HG02678 (cell line): ENCODE measurements at regions not wholly inside any gene's neighbourhood (a gene's known extent, or its start where the extent isn't known, plus 50 kb on each side); places are given as distances from the start of the nearest gene placed in this dataset.
A peak's percentile ranks its signal among the peaks of the same experiment; 100 is the strongest.
"Not testable (repeated sequence)": the region's sequence is repeated elsewhere in the genome, so short reads cannot be mapped to it uniquely, and the experiment has no call there.

Experiments
- ATAC-seq: cut with Tn5 transposase; IDR thresholded peaks from one replicate; pipeline ENCODE4 v1.9.1; 2021; ENCODE audit warnings: mild to moderate bottlenecking, moderate library complexity; ENCODE audit not compliant: unreplicated experiment

DNA sequence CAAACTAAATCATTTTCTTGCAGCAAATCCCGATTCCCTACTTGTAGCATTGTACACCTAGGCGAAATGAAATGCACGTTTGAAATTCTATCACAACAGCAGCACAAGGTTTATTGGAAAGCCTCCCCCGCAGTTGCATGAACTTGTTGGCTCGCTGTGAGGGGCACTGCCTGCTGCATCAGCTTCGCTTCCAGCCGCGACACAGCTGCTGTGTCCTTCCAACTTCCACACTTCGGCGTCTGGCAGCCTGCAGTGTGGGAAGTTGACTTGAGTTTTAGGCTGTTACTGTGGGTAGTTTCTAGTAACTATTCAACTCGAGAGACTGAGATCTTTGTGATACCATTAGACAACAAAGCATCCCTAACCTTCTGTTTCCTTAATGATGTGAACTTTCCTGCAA lies 315.8 kb upstream of the TPK1 start:
- no peak for ATAC-seq

GRCh38 chr7:145147865-145148264 lies 312.0 kb upstream of the TPK1 start:
- ATAC-seq, result no peak

GRCh38 chr7:145143685-145144084 lies 307.8 kb upstream of the TPK1 start:
- ATAC-seq, result no peak

- ATAC-seq, result no peak
These were observed 298.5 kb upstream of the TPK1 start for GRCh38 chr7:145134377-145134776.

DNA sequence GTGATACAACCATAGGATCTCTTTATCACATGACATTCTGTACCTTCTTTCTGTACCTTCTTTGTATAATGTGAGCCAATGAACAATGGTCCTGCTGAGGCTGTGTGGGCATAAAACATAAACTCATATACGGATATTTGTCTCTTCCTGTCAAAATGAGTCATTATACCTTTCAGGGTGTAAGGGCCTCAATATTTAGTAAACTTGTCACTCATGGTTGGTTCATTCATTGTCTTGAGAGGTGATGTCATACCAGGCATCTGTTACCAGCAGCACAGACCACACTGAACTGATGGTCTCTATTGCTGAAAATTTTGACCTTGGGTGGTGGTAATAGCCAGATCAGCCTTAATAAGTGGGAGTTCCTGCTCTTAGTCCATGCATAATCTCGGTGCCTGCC lies 287.6 kb upstream of the TPK1 start:
- no peak for ATAC-seq

GRCh38 chr7:145106001-145106400 lies 270.1 kb upstream of the TPK1 start:
- no peak for ATAC-seq

DNA sequence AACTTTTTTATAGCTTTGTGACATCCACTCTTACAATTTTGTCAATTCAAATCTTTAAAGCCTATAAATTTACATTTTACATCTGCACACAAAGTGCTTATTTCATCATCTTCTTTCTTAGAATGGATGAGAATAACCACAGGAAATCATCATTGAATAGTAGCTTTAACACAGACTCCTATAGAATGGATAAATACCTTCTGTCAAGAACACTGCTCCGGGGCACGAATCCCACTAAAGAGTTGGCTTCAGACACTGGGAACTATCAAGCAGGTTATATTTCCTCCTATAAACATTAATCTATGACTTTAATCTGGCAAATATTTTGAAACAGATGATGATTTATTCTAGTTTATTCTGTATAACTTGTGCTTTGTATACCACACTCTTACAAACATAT lies 269.7 kb upstream of the TPK1 start:
- no peak for ATAC-seq

DNA sequence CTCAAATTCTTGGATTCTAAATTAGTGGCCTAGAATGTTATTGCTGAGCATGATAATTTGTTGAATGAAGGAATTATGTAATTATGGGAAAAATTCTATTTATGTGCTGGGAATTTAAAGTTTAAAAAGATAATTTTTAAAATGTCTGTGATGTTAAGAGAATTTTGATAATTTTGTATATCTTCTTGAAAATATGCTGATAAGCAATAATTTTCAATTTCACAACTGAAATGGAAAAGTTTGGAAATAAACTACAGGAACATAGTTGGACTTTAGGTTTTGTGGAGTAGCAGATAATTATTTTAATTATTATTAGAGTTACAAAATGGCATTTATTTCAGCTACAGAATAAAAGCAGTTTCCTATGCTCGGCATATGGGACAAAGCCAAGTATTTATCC lies 268.5 kb upstream of the TPK1 start:
- no peak for ATAC-seq

GRCh38 chr7:145102199-145102598 lies 266.3 kb upstream of the TPK1 start:
- ATAC-seq, result not testable (repeated sequence)

DNA sequence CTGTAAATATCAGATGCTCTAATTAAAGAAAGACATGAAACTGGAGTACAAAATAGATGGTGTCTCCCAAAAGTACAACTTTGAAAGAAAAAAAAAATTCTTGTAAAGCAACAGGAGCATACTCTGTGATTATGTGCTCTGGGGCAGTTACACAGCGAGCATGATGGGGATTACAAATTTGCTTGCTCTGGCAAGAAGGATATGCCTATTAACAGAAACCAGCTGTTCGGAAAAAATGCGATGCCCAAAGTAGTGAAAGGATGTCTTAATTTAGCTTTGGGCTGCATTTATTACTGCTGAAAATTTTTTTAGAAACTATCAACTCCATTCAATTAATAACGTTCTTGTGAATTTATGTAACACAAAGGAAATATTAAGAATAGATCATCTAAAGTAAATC lies 256.9 kb upstream of the TPK1 start:
- ATAC-seq, result no peak

GRCh38 chr7:145088111-145088745 lies 252.4 kb upstream of the TPK1 start:
- ATAC-seq, result no peak

DNA sequence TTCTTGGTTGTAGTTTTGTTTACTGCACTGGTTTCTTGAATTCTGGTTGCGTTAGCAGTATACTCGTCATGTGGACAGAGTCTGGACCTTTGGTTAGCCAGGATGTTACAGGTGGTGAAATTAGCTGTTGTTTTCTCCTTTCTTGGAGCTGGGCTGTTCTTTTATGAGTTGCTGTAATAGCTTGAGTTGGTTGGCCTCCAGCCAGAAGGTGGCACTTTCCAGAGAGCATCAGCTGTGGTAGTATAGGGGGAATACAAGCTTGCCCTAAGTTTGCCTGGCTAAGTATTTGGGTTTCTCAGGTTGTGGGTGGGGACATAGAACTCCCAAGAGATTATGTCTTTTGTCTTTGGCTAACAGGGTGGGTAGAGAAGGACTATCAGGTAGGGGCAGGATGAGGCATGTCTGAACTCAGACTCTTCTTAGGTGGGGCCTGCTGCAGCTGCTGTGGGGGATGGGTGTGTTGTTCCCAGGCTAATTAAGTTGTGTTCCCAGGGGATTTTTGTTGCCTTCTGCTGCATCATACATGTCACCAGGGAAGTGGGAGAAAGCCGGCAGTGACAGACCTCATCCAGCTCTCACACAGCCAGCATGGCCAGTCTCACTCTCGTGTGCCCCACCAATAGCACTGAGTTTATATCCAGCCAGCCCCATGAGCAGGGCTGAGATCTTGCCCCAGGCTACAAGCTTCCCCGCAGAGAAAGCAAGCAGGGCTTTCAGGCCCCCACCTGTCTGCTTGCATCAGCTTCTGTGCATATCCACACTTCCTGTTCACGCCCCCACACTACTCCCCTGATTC lies 246.7 kb upstream of the TPK1 start:
- ATAC-seq, result peak; percentile 45

DNA sequence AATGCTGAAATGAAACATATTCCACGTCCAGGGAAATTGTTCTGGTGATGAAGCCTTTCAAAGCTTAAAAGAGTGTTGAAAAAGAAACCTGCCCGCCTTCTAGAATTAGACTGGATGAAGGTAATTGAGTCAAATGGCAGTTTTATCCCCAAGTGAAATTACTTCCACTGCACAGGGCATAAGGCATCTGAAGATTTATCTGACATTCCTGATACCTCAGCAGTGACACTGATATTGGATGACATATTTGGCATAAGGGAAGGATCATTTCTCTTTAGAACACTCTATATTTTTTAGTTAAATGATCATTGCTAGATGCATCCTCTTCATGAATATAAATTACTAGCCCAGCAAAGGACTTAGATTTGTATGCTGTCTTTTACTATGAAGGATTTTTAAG lies 229.6 kb upstream of the TPK1 start:
- no peak for ATAC-seq

DNA sequence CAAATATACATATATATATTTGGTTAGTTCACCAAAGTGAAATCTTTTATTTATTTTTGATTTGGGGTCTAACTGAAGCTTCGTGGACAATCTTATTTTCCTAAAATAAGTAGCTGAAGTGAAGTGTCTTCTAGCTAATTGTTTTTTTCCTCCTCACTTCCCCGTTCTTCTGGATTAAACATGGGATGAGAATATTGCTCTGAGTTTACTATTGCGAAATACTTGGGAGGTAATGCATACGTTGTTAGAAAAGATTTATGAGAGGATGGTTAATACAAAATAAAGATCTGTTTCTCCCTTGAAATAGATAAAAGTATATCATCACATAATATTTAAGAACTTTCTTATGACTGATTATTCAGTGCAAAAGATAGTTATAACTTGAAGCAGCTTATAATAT lies 228.3 kb upstream of the TPK1 start:
- no peak for ATAC-seq

DNA sequence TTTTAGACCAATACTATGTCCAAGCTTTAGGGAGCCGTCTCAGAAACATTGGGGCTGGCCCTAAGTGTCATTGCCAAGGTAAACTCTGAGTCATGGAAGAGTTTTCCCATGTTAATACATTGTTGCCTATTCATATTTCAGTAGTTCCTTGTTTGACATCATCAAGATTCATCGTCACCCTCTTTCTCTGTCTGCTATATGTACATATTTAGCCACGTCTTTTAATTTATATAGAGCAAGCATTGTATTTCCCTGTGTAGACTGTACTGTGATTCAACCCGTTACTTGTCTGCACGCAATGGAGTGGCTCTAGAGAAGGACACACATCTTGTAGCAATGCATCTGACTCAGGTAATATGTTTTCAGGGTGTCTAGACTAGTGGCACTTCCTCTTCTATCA lies 217.9 kb upstream of the TPK1 start:
- no peak for ATAC-seq

DNA sequence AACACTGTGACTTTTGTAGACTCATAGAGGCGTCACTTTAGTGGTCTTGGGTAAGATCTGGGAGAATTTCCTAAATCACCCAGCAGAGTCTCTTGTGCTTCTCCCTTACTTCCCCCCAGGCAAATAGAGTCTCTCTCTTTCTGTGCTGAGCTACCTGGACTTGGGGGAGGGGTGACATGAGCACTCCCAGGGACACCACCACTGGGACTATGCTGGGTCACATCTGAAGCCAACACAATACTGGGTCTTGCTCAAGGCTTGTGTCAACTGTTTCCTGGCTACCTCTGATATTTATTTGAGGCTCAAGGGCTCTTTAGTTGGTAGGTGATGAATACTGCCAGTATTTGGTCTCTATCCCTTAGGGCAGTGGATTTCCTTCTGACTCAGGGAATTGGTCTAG lies 214.6 kb upstream of the TPK1 start:
- no peak for ATAC-seq

DNA sequence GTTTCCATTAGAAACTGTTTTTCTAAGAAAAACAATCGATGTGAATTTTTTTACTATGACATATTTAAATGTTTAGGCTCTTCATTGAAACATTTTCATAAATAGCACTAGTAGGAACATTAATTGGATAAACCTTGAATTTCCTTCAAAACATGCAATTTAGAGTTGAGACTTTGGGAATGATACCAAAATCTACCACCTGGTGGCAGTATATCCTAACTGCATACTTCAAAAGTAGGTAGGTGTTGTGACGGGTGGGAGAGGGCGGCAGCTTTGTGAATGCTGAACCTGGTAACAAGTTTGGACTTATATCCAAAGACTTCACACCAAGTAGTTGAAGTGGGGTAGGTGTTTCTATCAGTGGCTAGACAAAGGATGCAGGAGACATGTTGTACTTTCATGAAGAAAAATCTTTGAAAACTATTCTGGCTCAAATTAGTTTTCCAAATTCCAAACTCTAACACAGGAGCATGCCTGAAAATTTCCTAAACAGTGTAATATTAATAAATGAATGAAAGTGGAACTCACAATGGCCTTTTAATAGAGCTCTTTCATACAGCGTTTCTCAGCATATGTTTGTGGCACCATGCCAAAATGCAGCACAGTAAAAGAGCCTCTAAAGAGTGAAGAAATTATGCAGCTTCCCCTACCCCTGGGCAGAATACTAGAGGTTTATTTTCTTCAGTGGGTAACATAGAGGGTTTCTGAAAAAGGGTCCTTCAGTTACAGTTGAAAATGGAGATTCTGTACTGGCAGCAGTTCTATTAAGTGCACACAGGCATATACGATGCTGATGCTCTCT lies 201.0 kb upstream of the TPK1 start:
- peak; percentile 95 for ATAC-seq

DNA sequence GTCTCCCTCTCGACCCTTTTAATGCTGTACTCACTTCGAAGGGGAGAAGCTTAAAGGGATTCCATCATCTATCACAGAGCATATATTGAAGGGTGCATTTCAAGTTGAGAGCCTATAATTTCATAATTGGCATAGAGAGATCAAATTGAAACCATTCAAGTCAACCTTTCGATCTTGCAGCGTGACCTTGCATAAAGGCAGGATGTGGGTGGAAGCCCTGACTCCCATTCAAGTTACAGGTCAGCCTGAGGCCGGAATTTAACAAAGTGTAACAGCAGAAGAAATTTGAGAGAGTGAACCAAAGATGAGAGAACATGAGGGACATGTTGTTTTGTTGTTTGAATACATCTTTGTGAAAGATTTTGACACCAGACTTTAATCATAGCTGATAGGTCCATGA lies 195.3 kb upstream of the TPK1 start:
- ATAC-seq, result no peak

- no peak for ATAC-seq
These were observed 194.9 kb upstream of the TPK1 start for GRCh38 chr7:145030754-145031153.

DNA sequence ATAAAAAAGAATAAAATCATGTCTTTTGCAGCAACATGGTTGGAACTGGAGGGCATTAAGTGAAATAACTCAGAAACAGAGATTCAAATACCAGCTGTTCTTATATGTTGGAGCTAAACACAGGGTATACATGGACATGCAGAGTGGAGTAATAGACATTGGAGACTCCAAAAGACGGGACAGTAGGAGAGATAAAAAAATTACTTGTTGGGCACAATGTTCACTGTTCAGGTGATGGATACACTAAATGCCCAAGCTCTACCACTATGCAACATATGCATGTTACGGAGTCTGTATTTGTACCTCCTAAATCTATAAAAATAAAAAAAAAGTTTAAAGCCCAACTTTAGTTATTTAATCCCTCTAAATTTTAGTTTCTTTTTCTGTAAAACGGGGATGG lies 184.6 kb upstream of the TPK1 start:
- no peak for ATAC-seq

- ATAC-seq, result no peak
These were observed 180.2 kb upstream of the TPK1 start for GRCh38 chr7:145016068-145016467.

- no peak for ATAC-seq
These were observed 174.0 kb upstream of the TPK1 start for GRCh38 chr7:145009876-145010275.
